C4-2B (cell line): ENCODE measurements at regions not wholly inside any gene's neighbourhood (a gene's known extent, or its start where the extent isn't known, plus 50 kb on each side); places are given as distances from the start of the nearest gene placed in this dataset.

Experiments used
- ZFX ChIP-seq: fragments of 450-650 bp; IDR thresholded peaks from 2 replicates; pipeline ENCODE4 v1.6.1; 2017
- TF ChIP-seq, protein P1 (sequence below): fragments of 450-650 bp; conservative IDR thresholded peaks from 2 replicates; pipeline ENCODE4 v1.5.1; 2017; ENCODE audit warnings: mild to moderate bottlenecking

DNA sequence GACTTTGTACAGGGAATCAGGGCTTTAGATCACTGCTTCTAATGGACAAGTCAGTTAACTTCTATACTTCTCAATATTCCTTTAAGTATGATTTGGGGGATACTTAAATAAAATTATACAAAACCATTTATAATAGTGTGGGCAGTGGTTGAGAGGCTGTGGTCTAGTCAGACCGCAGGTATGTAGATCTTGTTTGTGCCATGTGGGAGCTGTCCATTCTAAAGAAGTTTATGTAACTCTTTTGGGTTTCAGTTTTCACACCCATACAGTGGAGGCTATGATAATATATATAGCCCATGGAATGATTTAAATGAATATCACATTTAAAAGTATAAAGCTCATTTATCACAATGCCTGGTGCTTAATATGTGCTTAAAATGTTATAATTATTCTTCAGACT, 654.3 kb upstream of the KIF2B start:
- TF ChIP-seq, protein P1, sequence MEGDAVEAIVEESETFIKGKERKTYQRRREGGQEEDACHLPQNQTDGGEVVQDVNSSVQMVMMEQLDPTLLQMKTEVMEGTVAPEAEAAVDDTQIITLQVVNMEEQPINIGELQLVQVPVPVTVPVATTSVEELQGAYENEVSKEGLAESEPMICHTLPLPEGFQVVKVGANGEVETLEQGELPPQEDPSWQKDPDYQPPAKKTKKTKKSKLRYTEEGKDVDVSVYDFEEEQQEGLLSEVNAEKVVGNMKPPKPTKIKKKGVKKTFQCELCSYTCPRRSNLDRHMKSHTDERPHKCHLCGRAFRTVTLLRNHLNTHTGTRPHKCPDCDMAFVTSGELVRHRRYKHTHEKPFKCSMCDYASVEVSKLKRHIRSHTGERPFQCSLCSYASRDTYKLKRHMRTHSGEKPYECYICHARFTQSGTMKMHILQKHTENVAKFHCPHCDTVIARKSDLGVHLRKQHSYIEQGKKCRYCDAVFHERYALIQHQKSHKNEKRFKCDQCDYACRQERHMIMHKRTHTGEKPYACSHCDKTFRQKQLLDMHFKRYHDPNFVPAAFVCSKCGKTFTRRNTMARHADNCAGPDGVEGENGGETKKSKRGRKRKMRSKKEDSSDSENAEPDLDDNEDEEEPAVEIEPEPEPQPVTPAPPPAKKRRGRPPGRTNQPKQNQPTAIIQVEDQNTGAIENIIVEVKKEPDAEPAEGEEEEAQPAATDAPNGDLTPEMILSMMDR, result no peak
- no peak for TF ChIP-seq ZFX
